HG03565 (cell line): ENCODE measurements at regions not wholly inside any gene's neighbourhood (a gene's known extent, or its start where the extent isn't known, plus 50 kb on each side); places are given as distances from the start of the nearest gene placed in this dataset.
"Not testable (repeated sequence)": the region's sequence is repeated elsewhere in the genome, so short reads cannot be mapped to it uniquely, and the experiment has no call there.

Source experiments
- ATAC-seq: cut with Tn5 transposase; IDR thresholded peaks from one replicate; pipeline ENCODE4 v1.9.1; 2021; ENCODE audit warnings: mild to moderate bottlenecking, moderate library complexity; ENCODE audit not compliant: unreplicated experiment

- no peak for ATAC-seq
These were observed 539.4 kb downstream of the IGSF11 start for GRCh38 chr3:118495206-118495605.

- ATAC-seq, result no peak
These were observed 537.4 kb downstream of the IGSF11 start for GRCh38 chr3:118497274-118497673.

GRCh38 chr3:118501152-118501551 is 533.5 kb downstream of the IGSF11 start:
- no peak for ATAC-seq

GRCh38 chr3:118504906-118505305 is 529.7 kb downstream of the IGSF11 start:
- ATAC-seq, result no peak

- no peak for ATAC-seq
These were observed 528.9 kb downstream of the IGSF11 start for GRCh38 chr3:118505784-118506183.

GRCh38 chr3:118511402-118511801 is 523.2 kb downstream of the IGSF11 start:
- no peak for ATAC-seq

DNA sequence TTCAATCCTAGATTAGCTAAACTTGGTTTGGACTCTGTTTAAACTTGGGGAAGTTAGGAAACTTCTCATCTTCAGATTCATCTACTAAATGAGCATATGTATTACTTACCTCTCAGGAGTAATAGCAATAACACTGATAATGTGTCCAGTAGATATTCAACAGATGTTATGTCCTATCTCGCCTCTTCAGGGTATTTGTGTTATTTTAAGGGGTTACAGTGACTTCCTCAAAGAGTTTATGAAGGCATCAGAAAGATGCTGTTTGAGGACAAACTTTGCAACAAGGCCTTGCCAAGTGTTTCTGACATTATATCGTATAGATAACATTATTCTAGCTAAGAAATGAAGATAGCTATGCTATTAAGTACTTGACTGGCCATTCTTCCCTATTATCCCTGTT is 522.3 kb downstream of the IGSF11 start:
- no peak for ATAC-seq

- no peak for ATAC-seq
These were observed 509.6 kb downstream of the IGSF11 start for GRCh38 chr3:118525077-118525476.

- peak; percentile 63 for ATAC-seq
These were observed 507.7 kb downstream of the IGSF11 start for GRCh38 chr3:118526758-118527513.

DNA sequence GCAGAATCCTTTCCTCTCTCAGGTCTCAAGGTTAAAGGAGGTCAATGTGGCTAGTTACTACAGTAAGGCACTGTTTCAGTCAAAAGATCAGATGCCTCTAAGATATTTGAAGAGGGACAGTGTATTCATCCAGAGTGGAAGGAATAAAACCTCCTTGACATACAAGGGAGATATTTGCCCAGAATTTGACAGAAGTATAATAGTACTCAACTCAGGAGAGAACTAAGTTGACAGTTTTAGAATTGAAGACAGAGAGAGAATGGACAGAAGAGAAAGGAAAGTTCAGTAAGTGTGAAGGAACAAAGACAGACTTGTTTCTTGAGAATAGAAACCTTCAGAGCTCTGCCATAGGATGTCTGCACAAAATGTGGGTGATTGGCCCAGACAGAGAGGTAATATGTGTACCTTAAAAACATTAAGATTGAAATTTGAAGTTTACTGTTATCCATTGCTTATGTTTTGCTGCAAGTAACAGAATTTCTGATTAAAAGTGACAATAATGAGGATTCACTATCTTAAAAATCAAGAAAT is 507.1 kb downstream of the IGSF11 start:
- ATAC-seq, result peak; percentile 12

DNA sequence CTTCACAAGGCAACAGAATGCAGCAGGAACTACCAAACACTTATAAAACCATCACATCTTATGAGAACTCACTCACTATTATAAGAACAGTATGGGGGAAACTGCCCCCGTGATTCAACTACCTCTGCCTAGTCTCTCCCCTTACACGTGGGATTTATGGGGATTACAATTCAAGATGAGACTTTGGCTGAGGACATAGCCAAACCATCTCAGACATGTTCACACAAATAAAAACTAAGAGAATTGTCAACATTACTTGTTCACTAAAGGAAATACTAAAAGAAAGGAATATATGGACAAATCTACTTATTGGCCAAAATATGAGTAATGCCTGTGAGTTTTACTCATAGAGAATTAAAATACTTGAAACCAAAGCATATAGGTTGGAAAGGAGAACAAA is 505.1 kb downstream of the IGSF11 start:
- ATAC-seq, result no peak

DNA sequence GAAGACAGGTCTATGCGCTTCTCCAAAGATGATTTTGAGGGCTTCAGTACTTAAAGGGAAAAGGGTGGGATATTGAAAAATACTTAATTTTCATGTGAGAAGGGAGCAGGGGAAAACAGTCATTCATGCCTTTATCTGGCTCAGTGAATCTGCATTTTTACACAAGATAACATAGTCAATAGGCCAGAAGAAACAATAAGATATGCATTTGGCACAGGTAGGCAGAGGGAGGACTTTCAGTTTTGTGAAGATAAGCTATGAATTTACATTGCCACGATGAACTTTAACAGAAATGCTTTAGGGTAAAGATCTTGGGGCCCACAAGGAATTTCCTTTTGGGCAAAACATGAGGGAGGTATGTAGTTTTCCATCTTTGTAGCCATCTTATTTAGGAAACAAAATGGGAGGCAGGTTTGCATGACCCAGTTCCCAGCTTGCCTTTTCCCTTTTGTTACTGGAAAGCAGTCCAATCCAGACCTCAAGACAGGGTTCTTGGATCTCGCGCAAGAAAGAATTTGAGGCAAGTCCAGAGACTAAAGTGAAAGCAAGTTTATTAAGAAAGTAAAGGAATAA is 504.2 kb downstream of the IGSF11 start:
- no peak for ATAC-seq

DNA sequence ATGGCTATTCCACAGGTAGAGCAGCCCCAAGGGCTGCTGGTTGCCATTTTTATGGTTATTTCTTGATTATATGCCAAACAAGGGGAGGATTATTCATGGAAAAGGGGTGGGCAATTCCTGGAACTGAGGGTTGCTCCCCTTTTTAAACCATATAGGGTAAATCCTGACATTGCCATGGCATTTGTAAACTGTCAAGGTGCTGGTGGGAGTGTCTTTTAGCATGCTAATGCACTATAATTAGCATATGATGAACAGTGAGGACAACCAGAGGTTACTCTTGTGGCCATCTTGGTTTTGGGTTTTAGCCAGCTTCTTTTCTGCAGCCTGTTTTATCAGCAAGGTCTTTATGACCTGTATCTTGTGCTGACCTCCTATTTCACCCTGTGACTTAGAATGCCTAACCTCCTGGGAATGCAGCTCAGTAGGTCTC is 503.7 kb downstream of the IGSF11 start:
- ATAC-seq, result not testable (repeated sequence)

DNA sequence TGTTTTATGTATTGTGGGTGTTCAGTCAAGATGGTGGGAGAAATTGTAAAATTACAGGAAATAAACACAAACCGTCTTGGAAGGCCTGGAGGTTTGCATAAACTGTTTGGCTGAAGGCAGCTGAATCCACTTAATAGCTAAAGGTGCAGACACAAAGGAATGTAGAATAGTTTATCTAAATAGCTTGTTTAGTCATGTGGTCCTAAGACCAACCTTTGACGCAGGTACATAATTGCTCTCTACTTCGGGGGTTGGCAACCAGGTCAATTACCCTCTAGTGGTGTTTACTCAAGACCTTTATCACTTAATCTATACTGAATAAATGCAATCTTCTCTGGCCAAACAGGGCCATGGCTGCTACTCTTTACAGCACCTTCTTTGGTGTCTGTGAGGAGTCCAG is 502.8 kb downstream of the IGSF11 start:
- no peak for ATAC-seq

DNA sequence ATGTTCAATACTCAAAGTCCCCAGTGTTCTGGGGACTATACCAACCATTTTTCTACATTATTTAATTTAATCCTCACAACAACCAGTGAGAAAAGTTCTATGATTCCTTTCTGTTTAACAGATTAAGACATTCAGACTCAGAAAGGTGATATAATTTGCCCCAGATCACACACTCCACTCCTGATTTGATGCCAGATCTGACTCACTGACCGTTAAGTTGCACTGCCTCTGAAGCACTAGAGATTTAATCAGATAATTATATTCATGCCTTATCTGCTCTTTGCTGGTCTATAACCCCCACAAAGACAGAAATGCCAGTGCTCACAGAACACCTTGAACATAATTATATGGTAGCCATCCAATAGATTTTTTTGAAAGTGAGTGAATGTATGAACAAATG is 501.0 kb downstream of the IGSF11 start:
- no peak for ATAC-seq

GRCh38 chr3:118534519-118534918 is 500.1 kb downstream of the IGSF11 start:
- ATAC-seq, result no peak

DNA sequence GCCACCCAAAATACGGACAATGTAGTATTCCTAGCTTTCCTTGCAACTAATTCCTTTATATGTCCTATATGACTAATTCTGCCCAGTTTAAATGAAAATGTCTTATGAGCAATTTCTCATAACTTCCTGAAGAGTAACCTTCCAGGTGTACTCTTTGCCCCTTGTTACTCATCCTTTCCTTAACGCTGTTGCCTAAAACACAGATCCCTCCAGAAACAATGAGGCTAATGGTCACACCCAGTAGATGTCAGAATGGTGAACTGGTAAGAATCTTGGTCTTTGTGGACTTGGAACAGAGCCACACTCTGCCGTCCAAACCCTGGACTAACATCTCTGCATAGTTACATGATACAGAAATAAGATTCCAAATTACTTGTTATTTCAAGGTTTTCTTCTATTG is 497.9 kb downstream of the IGSF11 start:
- no peak for ATAC-seq

- no peak for ATAC-seq
These were observed 497.2 kb downstream of the IGSF11 start for GRCh38 chr3:118537454-118537853.

GRCh38 chr3:118538187-118538586 is 496.5 kb downstream of the IGSF11 start:
- ATAC-seq, result no peak

- ATAC-seq, result not testable (repeated sequence)
These were observed 494.7 kb downstream of the IGSF11 start for GRCh38 chr3:118539820-118540447.

- ATAC-seq, result not testable (repeated sequence)
These were observed 494.2 kb downstream of the IGSF11 start for GRCh38 chr3:118540448-118540821.

DNA sequence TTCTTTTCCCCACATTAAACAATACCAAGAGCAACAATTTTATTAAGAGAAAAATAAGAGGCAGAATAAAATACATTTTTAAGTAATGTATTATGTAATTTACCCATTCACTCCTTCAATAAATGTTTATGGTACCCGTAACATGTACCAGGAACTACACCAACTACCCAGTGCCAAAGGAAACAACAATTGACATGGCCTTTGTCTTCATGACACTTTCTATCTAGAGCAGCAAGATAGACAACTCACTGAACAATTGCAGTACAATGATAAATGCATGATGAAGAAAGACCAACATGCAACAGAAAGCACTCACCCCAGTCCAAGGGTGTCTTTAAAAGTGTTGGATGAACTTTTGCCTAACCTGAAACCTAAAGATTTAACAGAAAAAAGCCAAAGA is 493.8 kb downstream of the IGSF11 start:
- no peak for ATAC-seq
